Urinary bladder (tissue), 4 donors: ENCODE measurements at regions not wholly inside any gene's neighbourhood (a gene's known extent, or its start where the extent isn't known, plus 50 kb on each side); places are given as distances from the start of the nearest gene placed in this dataset. TPM values are rescaled to one million over a fixed set of nuclear protein-coding genes. Genes with fewer than 3 reads are reported as not detected.

ENCODE experiments used
- DNase-seq: peaks from one replicate; pipeline ENCODE4 v3.0.0-alpha.2; 2015; ENCODE audit errors: extremely low spot score
- H3K27ac ChIP-seq: one replicate; pipeline ENCODE4 v1.5.1; 2013; ENCODE audit warnings: low read depth, mild to moderate bottlenecking, moderate library complexity
- H3K36me3 ChIP-seq: one replicate; pipeline ENCODE4 v1.6.1; 2013; ENCODE audit warnings: mild to moderate bottlenecking, moderate library complexity; ENCODE audit not compliant: insufficient read depth
- H3K4me1 ChIP-seq: one replicate; pipeline ENCODE4 v1.6.1; 2013; ENCODE audit warnings: mild to moderate bottlenecking, moderate library complexity; ENCODE audit not compliant: insufficient read depth
- H3K4me3 ChIP-seq: one replicate; pipeline ENCODE4 v1.5.1; 2013; ENCODE audit warnings: low read depth, low read length
- WGBS: extraction: QIAGEN DNeasy Blood & Tissue Kit; methylation state at CpG from one replicate; pipeline ENCODE4 v1.1.7; 2013; 5-methylcytosine and 5-hydroxymethylcytosine counted together
- small RNA-seq: library from RNA; depleted of rRNA; stranded (forward); fragments of <200 nt; gene quantifications from one replicate; pipeline ENCODE3, GENCODE V24; 2014
- donor health status: healthy with polysubstance abuse.
- donor health status: healthy.

- no peaks in the 10 kb centered on the region for H3K4me1 ChIP-seq
- H3K4me3 ChIP-seq, result no peak overlapping the region
- no peaks in the 10 kb centered on the region for H3K36me3 ChIP-seq
- 87% methylated on average over 6 of the region's 6 CpGs for WGBS
- DNase-seq, result no peak
- no peak overlapping the region for H3K27ac ChIP-seq
These were observed 58.5 kb upstream of the RUNX3 start for GRCh38 chr1:24988558-24988912.

- Histone ChIP-seq H3K27ac (no peak overlapping the region), H3K36me3 (no peaks in the 10 kb centered on the region), H3K4me3 (no peak overlapping the region), H3K4me1 (no peaks in the 10 kb centered on the region)
- DNase-seq, result no peak
- 82% methylated on average over 5 of the region's 5 CpGs for WGBS
These were observed 57.9 kb upstream of the RUNX3 start for GRCh38 chr1:24987875-24988557.

GRCh38 chr1:24987424-24987823 is 57.3 kb upstream of the RUNX3 start:
- no peak overlapping the region for H3K27ac ChIP-seq
- DNase-seq, result no peak
- 92% methylated on average over 11 of the region's 11 CpGs for WGBS

GRCh38 chr1:24986372-24986965 is 56.4 kb upstream of the RUNX3 start:
- WGBS, result 25% methylated on average over 2 of the region's 2 CpGs
- H3K36me3 ChIP-seq, result no peaks in the 10 kb centered on the region

More at GRCh38 chr1:24987424-24987823, 57.3 kb upstream of the RUNX3 start:
- Histone ChIP-seq H3K4me3 (no peak overlapping the region), H3K36me3 (no peaks in the 10 kb centered on the region), H3K4me1 (no peaks in the 10 kb centered on the region)

GRCh38 chr1:24985737-24986136 is 55.7 kb upstream of the RUNX3 start:
- H3K36me3 ChIP-seq, result no peaks in the 10 kb centered on the region
- 90% methylated on average over 3 of the region's 3 CpGs for WGBS
- DNase-seq, result no peak
- no peak overlapping the region for H3K27ac ChIP-seq
- H3K4me3 ChIP-seq, result no peak overlapping the region
- no peaks in the 10 kb centered on the region for H3K4me1 ChIP-seq

More at GRCh38 chr1:24986372-24986965, 56.4 kb upstream of the RUNX3 start:
- H3K27ac ChIP-seq, result no peak overlapping the region
- H3K4me3 ChIP-seq, result no peak overlapping the region
- no peaks in the 10 kb centered on the region for H3K4me1 ChIP-seq
- no peak for DNase-seq

- no peak for DNase-seq
- H3K4me1 ChIP-seq, result no peaks in the 10 kb centered on the region
- no peak overlapping the region for H3K27ac ChIP-seq
- 69% methylated on average over 5 of the region's 5 CpGs for WGBS
- H3K36me3 ChIP-seq, result no peaks in the 10 kb centered on the region
- H3K4me3 ChIP-seq, result no peak overlapping the region
These were observed 54.9 kb upstream of the RUNX3 start for GRCh38 chr1:24984800-24985522.

- Histone ChIP-seq H3K27ac (no peak overlapping the region), H3K36me3 (no peaks in the 10 kb centered on the region), H3K4me3 (no peak overlapping the region), H3K4me1 (no peaks in the 10 kb centered on the region)
- 63% methylated on average over 2 of the region's 2 CpGs for WGBS
- no peak for DNase-seq
These were observed 54.2 kb upstream of the RUNX3 start for GRCh38 chr1:24984300-24984699.

- WGBS, result 76% methylated on average over 12 of the region's 12 CpGs
These were observed 53.1 kb upstream of the RUNX3 start for GRCh38 chr1:24983006-24983680.

GRCh38 chr1:24981631-24982005 is 51.5 kb upstream of the RUNX3 start:
- no peak for DNase-seq
- Histone ChIP-seq H3K4me3 (no peak overlapping the region), H3K27ac (no peak overlapping the region), H3K36me3 (no peaks in the 10 kb centered on the region), H3K4me1 (no peaks in the 10 kb centered on the region)
- 75% methylated on average over 11 of the region's 11 CpGs for WGBS

More at GRCh38 chr1:24983006-24983680, 53.1 kb upstream of the RUNX3 start:
- Histone ChIP-seq H3K36me3 (no peaks in the 10 kb centered on the region), H3K27ac (no peak overlapping the region), H3K4me1 (no peaks in the 10 kb centered on the region), H3K4me3 (no peak overlapping the region)
- no peak for DNase-seq

GRCh38 chr1:24980836-24981630 is 51.0 kb upstream of the RUNX3 start:
- Histone ChIP-seq H3K4me1 (no peaks in the 10 kb centered on the region), H3K27ac (no peak overlapping the region), H3K4me3 (no peak overlapping the region), H3K36me3 (no peaks in the 10 kb centered on the region)
- no peak for DNase-seq
- 87% methylated on average over 13 of the region's 13 CpGs for WGBS

Small RNA genes lying in the stretch of these regions (small RNA-seq; reads per million reads assigned to genes)
- gene MIR4425, result not detected
